Tibial artery (tissue), 4 donors: ENCODE measurements at regions not wholly inside any gene's neighbourhood (a gene's known extent, or its start where the extent isn't known, plus 50 kb on each side); places are given as distances from the start of the nearest gene placed in this dataset.
A peak's percentile ranks its signal among the peaks of the same experiment; 100 is the strongest.

Experiments
- DNase-seq, 2 donors: peaks; one replicate each; pipeline ENCODE4 v3.0.0-alpha.2; 2019
- H3K27ac ChIP-seq, 2 donors: fragments of 200-600 bp; sonication (generic) in 1 of 2; 1 replicate in 1 of 2; 2 replicates in 1 of 2; pipeline ENCODE4 v1.5.1; 2018 to 2019; ENCODE audit warnings: mild to moderate bottlenecking in 1 of 2
- H3K27me3 ChIP-seq, 2 donors: fragments of 200-600 bp; sonication (generic) in 1 of 2; one replicate each; pipeline versions ENCODE4 v1.5.1 to v1.6.0; 2016 to 2019
- H3K36me3 ChIP-seq, 3 donors: fragments of 200-600 bp; sonication (generic) in 2 of 3; one replicate each; pipeline ENCODE4 v1.5.1; 2016 to 2019; ENCODE audit warnings: mild to moderate bottlenecking in 2 of 3
- H3K4me1 ChIP-seq, 4 donors: fragments of 200-600 bp; sonication (generic) in 2 of 4; 1 replicate in 3 of 4; 2 replicates in 1 of 4; pipeline ENCODE4 v1.5.1; 2016 to 2019
- H3K4me3 ChIP-seq, 2 donors: fragments of 200-600 bp; sonication (generic) in 1 of 2; 1 replicate in 1 of 2; 2 replicates in 1 of 2; pipeline ENCODE4 v1.5.1; 2018 to 2019; ENCODE audit warnings: mild to moderate bottlenecking in 2 of 2
- H3K9me3 ChIP-seq, 3 donors: fragments of 200-600 bp; sonication (generic) in 1 of 3; one replicate each; pipeline ENCODE4 v1.5.1; 2016 to 2019
- intact Hi-C: fragments of 100-400 bp; cut with DNase I; formaldehyde crosslinking; loops from one replicate; pipeline ENCODE4 v1.15.0; 2023; ENCODE audit warnings: low total_unique reads
- TF ChIP-seq, protein P1 (sequence below), 2 experiments: fragments of 200-600 bp in 1 of 2; fragments of 450-650 bp in 1 of 2; IDR thresholded peaks; one replicate each; pipeline ENCODE4 v1.5.1; 2017 to 2019; ENCODE audit warnings: antibody characterized with exemption in 2 of 2, mild to moderate bottlenecking in 1 of 2, moderate library complexity in 1 of 2

DNA sequence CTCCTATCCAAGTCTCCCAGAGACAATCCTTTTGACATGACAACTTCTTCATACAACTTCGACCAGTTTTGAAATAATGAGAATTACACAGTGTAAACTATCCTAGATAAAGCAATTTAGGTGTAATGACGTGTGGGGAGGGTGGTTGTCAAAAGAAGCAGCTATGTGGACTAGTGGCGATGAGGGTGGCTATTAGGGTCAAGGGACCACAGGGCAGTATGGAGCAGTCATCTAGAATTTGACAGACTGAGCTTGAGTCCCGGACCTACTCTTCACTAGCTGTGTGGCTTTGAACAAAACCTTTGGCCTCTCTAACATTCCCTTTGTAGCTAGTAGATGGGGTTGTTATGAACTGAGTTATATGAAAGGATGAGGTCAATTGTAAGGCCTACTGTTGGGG lies 247.1 kb downstream of the HAPSTR1 start:
- H3K9me3 ChIP-seq: no peaks in the 10 kb centered on the region
- no peaks in the 10 kb centered on the region for H3K27me3 ChIP-seq
- no peaks in the 10 kb centered on the region for H3K36me3 ChIP-seq
- H3K27ac ChIP-seq: peak overlapping the region; percentile 56 to 68
- intact Hi-C loops: no loop called here
- H3K4me1 ChIP-seq: peaks cover 0 to 47% (median 20%) of the 10 kb centered on the region in 4 donors
- DNase-seq: no peak
- TF ChIP-seq, protein P1, sequence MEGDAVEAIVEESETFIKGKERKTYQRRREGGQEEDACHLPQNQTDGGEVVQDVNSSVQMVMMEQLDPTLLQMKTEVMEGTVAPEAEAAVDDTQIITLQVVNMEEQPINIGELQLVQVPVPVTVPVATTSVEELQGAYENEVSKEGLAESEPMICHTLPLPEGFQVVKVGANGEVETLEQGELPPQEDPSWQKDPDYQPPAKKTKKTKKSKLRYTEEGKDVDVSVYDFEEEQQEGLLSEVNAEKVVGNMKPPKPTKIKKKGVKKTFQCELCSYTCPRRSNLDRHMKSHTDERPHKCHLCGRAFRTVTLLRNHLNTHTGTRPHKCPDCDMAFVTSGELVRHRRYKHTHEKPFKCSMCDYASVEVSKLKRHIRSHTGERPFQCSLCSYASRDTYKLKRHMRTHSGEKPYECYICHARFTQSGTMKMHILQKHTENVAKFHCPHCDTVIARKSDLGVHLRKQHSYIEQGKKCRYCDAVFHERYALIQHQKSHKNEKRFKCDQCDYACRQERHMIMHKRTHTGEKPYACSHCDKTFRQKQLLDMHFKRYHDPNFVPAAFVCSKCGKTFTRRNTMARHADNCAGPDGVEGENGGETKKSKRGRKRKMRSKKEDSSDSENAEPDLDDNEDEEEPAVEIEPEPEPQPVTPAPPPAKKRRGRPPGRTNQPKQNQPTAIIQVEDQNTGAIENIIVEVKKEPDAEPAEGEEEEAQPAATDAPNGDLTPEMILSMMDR (IDR thresholded peaks at IDR 0.05): no peak
- H3K4me3 ChIP-seq: no peak overlapping the region

GRCh38 chr16:9340526-9341256 lies 249.2 kb downstream of the HAPSTR1 start:
- Histone ChIP-seq H3K9me3 (no peaks in the 10 kb centered on the region), H3K27me3 (no peaks in the 10 kb centered on the region), H3K4me1 (peaks cover 0 to 35% (median 15%) of the 10 kb centered on the region in 4 donors), H3K36me3 (no peaks in the 10 kb centered on the region), H3K27ac (no peak overlapping the region), H3K4me3 (no peak overlapping the region)
- TF ChIP-seq, protein P1 (IDR thresholded peaks at IDR 0.05): no peak
- DNase-seq: no peak
- intact Hi-C loops: no loop called here

DNA sequence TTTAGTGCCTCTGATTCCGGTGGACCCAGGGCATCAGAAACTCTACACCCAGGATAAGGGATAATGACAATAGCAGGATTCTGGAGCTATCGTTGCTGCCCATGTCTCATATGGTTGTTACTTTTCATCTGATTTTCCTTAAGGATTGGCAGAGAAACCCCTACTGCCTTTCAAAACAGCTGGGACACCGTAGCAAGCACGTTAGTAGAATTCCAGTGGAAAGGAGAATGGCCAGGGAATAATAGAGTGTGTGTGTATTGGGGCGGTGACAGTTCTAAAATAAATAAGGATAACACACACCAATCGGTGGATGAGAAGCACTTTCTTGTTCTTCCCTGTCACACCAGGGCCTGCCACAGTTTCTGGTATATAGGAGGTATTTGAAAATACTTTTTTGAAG lies 251.8 kb downstream of the HAPSTR1 start:
- TF ChIP-seq, protein P1 (IDR thresholded peaks at IDR 0.05): no peak
- no peak for DNase-seq
- Histone ChIP-seq H3K4me3 (no peak overlapping the region), H3K9me3 (no peaks in the 10 kb centered on the region), H3K27me3 (no peaks in the 10 kb centered on the region), H3K4me1 (peaks cover 0 to 21% (median 7%) of the 10 kb centered on the region in 4 donors), H3K27ac (no peak overlapping the region), H3K36me3 (no peaks in the 10 kb centered on the region)
- intact Hi-C loops: no loop called here

DNA sequence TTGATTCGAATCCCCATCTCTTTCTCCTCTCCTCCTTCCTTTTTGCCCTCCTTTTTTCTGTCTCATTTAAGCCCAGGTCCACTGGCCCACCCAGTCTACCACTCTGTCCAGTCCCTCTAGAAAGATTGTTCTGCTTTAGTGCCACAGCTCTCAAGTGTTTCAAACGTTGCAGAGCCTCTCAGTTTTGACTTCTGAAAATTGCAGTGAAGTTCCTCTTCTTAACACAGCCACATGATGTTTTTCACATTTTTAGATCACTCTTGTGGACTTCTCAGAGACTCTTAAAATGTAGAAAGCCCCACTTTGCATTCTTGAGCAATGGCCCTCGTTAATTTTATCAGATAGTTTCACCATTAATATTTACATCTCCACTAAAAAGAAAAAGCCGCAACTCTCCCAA lies 253.1 kb downstream of the HAPSTR1 start:
- H3K4me3 ChIP-seq: no peak overlapping the region
- TF ChIP-seq, protein P1 (IDR thresholded peaks at IDR 0.05): no peak
- intact Hi-C loops: no loop called here

GRCh38 chr16:9345046-9345445 lies 253.6 kb downstream of the HAPSTR1 start:
- TF ChIP-seq, protein P1 (IDR thresholded peaks at IDR 0.05): no peak
- Histone ChIP-seq H3K27ac (no peak overlapping the region), H3K36me3 (no peaks in the 10 kb centered on the region), H3K4me1 (peaks cover 0 to 11% (median 5%) of the 10 kb centered on the region in 4 donors), H3K4me3 (no peak overlapping the region), H3K9me3 (peaks cover 0 to 18% (median 4%) of the 10 kb centered on the region in 3 donors), H3K27me3 (no peaks in the 10 kb centered on the region)
- intact Hi-C loops: no loop called here
- no peak for DNase-seq

More for the DNA sequence above, 253.1 kb downstream of the HAPSTR1 start:
- H3K9me3 ChIP-seq: peaks cover 0 to 12% (median 0%) of the 10 kb centered on the region in 3 donors
- peaks cover 0 to 11% (median 5%) of the 10 kb centered on the region in 4 donors for H3K4me1 ChIP-seq
- H3K36me3 ChIP-seq: no peaks in the 10 kb centered on the region
- H3K27ac ChIP-seq: no peak overlapping the region
- no peak for DNase-seq
- no peaks in the 10 kb centered on the region for H3K27me3 ChIP-seq
